Right atrium auricular region (tissue), 2 donors: ENCODE measurements at regions not wholly inside any gene's neighbourhood (a gene's known extent, or its start where the extent isn't known, plus 50 kb on each side); places are given as distances from the start of the nearest gene placed in this dataset.
A peak's percentile ranks its signal among the peaks of the same experiment; 100 is the strongest.

Experiments used
- DNase-seq: peaks from one replicate; pipeline ENCODE4 v3.0.0-alpha.2; 2019; ENCODE audit warnings: low spot score
- H3K27ac ChIP-seq, 2 donors: fragments of 200-600 bp; sonication (generic); 1 replicate in 1 of 2; 2 replicates in 1 of 2; pipeline ENCODE4 v1.5.1; 2016 to 2019
- H3K27me3 ChIP-seq, 2 donors: fragments of 200-600 bp; sonication (generic); one replicate each; pipeline versions ENCODE4 v1.5.1 to v1.6.0; 2017 to 2019
- H3K36me3 ChIP-seq: fragments of 200-600 bp; sonication (generic); one replicate; pipeline ENCODE4 v1.5.1; 2016
- H3K4me1 ChIP-seq, 2 donors: fragments of 200-600 bp; sonication (generic); one replicate each; pipeline versions ENCODE4 v1.5.1 to v1.6.0; 2017 to 2019
- H3K4me3 ChIP-seq, 2 donors: fragments of 200-600 bp; sonication (generic); 1 replicate in 1 of 2; 2 replicates in 1 of 2; pipeline ENCODE4 v1.5.1; 2017 to 2019; ENCODE audit warnings: mild to moderate bottlenecking in 1 of 2, moderate library complexity in 1 of 2
- H3K9me3 ChIP-seq, 2 donors: fragments of 200-600 bp; sonication (generic); one replicate each; pipeline ENCODE4 v1.5.1; 2019
- TF ChIP-seq, protein P1 (sequence below), 2 donors: fragments of 200-600 bp; sonication (generic); IDR thresholded peaks; one replicate each; pipeline ENCODE4 v1.5.1; 2019; ENCODE audit warnings: antibody characterized with exemption in 2 of 2

DNA sequence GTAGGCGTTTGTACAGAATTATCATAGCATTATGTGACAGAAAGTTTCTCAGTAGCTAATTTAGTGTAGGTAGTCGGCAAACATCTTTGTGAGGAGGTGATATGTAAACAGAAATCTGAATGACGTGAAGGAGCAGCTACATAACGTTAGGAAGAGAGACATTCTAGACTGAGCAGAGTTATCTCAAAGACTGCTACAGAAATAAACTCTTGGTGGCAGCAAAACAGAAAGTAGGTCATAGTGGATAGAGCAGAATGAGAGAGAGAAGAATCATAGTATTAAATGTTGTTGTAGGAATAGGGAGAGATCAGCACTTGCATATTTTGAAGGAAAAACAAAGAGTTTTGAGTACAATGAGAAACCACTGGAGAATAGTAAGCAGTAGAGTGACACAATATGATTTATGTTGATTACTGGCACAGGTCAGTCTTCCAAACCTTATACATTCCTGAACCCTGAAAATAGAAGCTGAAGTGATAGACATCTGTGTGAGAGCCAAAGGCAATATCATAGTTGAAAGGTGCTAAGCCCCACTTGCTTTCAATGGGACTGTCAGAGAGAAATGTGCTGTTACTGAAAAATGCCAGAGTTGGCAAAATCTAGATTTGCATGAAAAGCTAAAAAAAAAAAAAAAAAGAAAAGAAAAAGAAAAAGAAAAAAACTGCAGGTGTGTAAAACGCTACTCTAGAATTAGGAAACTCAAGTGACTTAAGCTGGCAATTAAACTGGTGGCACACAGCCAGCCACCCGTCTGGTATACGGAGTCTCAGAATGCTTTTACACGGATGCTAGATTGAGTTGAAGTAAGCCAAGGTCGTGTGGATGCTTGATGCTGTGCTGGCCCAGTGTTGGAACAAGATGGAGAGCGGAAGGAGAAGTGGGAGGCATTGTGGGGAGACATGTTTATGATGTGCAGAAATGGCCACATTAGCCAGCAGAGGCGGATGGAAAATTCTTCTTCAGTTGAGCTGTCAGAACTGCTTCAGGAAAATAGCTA, 750.2 kb upstream of the HS3ST1 start:
- peak overlapping the region; percentile 60 to 80 for H3K27ac ChIP-seq
- TF ChIP-seq, protein P1, sequence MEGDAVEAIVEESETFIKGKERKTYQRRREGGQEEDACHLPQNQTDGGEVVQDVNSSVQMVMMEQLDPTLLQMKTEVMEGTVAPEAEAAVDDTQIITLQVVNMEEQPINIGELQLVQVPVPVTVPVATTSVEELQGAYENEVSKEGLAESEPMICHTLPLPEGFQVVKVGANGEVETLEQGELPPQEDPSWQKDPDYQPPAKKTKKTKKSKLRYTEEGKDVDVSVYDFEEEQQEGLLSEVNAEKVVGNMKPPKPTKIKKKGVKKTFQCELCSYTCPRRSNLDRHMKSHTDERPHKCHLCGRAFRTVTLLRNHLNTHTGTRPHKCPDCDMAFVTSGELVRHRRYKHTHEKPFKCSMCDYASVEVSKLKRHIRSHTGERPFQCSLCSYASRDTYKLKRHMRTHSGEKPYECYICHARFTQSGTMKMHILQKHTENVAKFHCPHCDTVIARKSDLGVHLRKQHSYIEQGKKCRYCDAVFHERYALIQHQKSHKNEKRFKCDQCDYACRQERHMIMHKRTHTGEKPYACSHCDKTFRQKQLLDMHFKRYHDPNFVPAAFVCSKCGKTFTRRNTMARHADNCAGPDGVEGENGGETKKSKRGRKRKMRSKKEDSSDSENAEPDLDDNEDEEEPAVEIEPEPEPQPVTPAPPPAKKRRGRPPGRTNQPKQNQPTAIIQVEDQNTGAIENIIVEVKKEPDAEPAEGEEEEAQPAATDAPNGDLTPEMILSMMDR (IDR thresholded peaks at IDR 0.05) = peak in 1 of 2 donors; percentile 5
- H3K4me3 ChIP-seq = no peak overlapping the region
- H3K27me3 ChIP-seq = no peaks in the 10 kb centered on the region
- no peak for DNase-seq
- no peaks in the 10 kb centered on the region for H3K36me3 ChIP-seq
- no peaks in the 10 kb centered on the region for H3K9me3 ChIP-seq
- H3K4me1 ChIP-seq = no peaks in the 10 kb centered on the region

DNA sequence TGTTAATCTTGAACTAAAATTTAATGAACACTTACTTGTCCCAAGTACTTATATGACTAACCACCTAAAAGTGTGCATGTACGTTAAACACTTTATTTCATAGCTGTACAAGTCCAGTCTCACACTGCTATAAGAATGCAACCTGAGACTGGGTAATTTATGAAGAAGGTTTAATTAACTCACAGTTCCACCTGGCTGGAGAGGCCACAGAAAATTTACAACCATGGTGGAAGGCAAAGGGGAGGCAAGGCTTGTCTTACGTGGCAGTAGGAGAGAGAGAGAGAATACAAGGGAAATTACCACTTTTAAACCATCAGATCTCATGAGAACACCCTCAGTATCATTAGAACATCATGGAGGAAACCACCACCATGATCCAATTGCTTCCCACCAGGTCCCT, 748.7 kb upstream of the HS3ST1 start:
- Histone ChIP-seq H3K27ac (peak overlapping the region; percentile 60 to 80), H3K4me1 (peaks cover 0 to under 1% of the 10 kb centered on the region in 2 donors), H3K4me3 (no peak overlapping the region), H3K27me3 (no peaks in the 10 kb centered on the region), H3K9me3 (no peaks in the 10 kb centered on the region), H3K36me3 (no peaks in the 10 kb centered on the region)
- DNase-seq = no peak
- TF ChIP-seq, protein P1 (IDR thresholded peaks at IDR 0.05) = no peak

DNA sequence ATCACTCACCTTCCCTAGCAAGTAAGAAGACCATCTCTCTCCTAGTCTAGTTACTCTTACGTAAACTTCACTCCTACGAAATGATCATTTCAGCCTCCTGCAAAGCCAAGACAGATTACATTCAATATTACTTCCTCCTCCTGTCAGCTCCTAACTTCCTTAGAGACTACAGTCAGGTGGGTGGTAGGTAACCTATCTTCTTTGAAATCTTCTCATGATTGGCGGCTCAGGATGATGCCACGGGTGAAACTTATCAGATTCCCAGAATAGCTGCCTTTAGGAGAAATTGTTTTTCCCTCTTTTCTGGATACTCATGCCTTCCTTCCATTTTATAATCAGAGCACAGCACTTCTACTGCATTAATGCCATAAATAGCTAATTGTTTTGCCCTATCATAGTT, 744.8 kb upstream of the HS3ST1 start:
- H3K4me3 ChIP-seq = no peak overlapping the region
- peaks cover 0 to 4% of the 10 kb centered on the region in 2 donors for H3K4me1 ChIP-seq
- no peaks in the 10 kb centered on the region for H3K9me3 ChIP-seq
- TF ChIP-seq, protein P1 (IDR thresholded peaks at IDR 0.05) = no peak
- H3K27me3 ChIP-seq = no peaks in the 10 kb centered on the region
- peak overlapping the region in 1 of 2 donors; percentile 68 for H3K27ac ChIP-seq
- DNase-seq = no peak
- no peaks in the 10 kb centered on the region for H3K36me3 ChIP-seq

DNA sequence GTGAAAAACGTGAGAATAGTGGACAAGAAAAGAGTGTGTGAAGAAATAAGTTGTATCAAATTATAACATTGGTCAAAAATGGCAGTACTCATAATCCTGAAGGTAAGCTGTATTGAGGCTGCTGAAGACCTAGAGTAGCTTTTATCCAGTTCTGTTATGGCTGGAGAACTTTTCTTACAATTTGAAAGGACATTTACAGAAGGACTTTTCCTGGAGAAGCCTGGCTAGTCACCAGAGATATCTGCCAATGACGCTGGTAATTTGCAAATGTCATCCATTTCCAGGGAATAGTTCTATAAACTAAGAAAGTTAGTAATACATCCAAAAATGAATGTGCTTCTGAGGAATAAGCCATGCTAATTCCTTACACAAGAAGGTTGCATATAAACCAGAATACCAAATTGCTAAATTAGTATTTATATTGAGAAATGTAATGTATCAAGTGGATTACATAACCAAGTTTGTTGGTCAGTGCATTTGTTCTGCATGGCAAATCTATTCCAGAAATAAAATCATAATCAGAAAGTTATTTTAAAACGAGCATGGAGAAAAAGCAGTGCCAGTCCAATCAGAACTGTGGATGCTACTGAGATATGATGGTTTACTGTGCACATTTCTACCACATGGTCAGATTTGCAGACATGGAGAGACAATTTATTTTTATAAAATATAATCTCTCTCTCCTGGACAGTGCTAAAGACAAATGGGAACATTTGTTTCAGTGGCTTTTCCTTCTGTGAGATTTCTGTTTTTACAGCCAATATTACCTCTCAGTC, 743.7 kb upstream of the HS3ST1 start:
- Histone ChIP-seq H3K9me3 (no peaks in the 10 kb centered on the region), H3K36me3 (no peaks in the 10 kb centered on the region), H3K4me3 (no peak overlapping the region), H3K27ac (peak overlapping the region; percentile 29 to 68), H3K4me1 (peaks cover 0 to 4% of the 10 kb centered on the region in 2 donors), H3K27me3 (no peaks in the 10 kb centered on the region)
- no peak for DNase-seq
- TF ChIP-seq, protein P1 (IDR thresholded peaks at IDR 0.05) = no peak

DNA sequence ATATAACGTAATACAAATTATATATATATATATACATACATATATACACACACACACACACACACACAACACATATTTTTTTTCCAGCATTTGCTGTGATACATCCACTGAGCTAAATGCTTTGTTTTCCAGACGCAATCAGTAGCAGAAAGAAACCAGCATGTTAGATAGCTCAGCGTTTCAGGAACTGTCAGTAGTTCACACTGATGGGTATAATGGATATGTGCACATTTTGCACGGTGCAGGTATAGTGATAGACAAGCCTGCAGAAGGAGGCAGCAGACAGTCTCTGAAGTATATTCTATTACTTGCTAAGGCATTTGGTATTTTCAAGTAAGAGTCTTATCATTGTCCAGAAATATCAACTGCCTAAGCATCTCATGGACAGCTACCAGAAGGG, 741.6 kb upstream of the HS3ST1 start:
- Histone ChIP-seq H3K4me1 (peaks cover 0 to 4% of the 10 kb centered on the region in 2 donors), H3K4me3 (no peak overlapping the region), H3K27ac (no peak overlapping the region), H3K9me3 (no peaks in the 10 kb centered on the region), H3K36me3 (no peaks in the 10 kb centered on the region), H3K27me3 (no peaks in the 10 kb centered on the region)
- TF ChIP-seq, protein P1 (IDR thresholded peaks at IDR 0.05) = no peak
- DNase-seq = no peak
